HG02938 (cell line): ENCODE measurements at regions not wholly inside any gene's neighbourhood (a gene's known extent, or its start where the extent isn't known, plus 50 kb on each side); places are given as distances from the start of the nearest gene placed in this dataset.

Experiments used
- ATAC-seq: cut with Tn5 transposase; IDR thresholded peaks from one replicate; pipeline ENCODE4 v1.9.1; 2021; ENCODE audit warnings: mild to moderate bottlenecking, moderate library complexity; ENCODE audit not compliant: unreplicated experiment

- no peak for ATAC-seq
These were observed 323.9 kb upstream of the SOX11 start for GRCh38 chr2:5368263-5368662.

GRCh38 chr2:5369510-5369909 is 322.7 kb upstream of the SOX11 start:
- ATAC-seq: no peak

- no peak for ATAC-seq
These were observed 322.0 kb upstream of the SOX11 start for GRCh38 chr2:5370158-5370557.

GRCh38 chr2:5372141-5372540 is 320.0 kb upstream of the SOX11 start:
- no peak for ATAC-seq

- no peak for ATAC-seq
These were observed 319.0 kb upstream of the SOX11 start for GRCh38 chr2:5373200-5373599.

GRCh38 chr2:5374762-5375161 is 317.4 kb upstream of the SOX11 start:
- ATAC-seq: no peak

- ATAC-seq: no peak
These were observed 314.9 kb upstream of the SOX11 start for GRCh38 chr2:5377323-5377722.

- no peak for ATAC-seq
These were observed 312.4 kb upstream of the SOX11 start for GRCh38 chr2:5379811-5380210.

GRCh38 chr2:5385596-5385995 is 306.6 kb upstream of the SOX11 start:
- ATAC-seq: no peak

GRCh38 chr2:5387406-5387805 is 304.8 kb upstream of the SOX11 start:
- ATAC-seq: no peak

- no peak for ATAC-seq
These were observed 302.4 kb upstream of the SOX11 start for GRCh38 chr2:5389740-5390139.

- ATAC-seq: no peak
These were observed 300.8 kb upstream of the SOX11 start for GRCh38 chr2:5391362-5391761.

GRCh38 chr2:5392658-5393057 is 299.5 kb upstream of the SOX11 start:
- ATAC-seq: no peak

- ATAC-seq: no peak
These were observed 298.7 kb upstream of the SOX11 start for GRCh38 chr2:5393474-5393873.

- ATAC-seq: no peak
These were observed 298.0 kb upstream of the SOX11 start for GRCh38 chr2:5394223-5394622.

- no peak for ATAC-seq
These were observed 291.0 kb upstream of the SOX11 start for GRCh38 chr2:5401115-5401657.

- no peak for ATAC-seq
These were observed 288.8 kb upstream of the SOX11 start for GRCh38 chr2:5403392-5403791.

GRCh38 chr2:5409898-5410381 is 282.2 kb upstream of the SOX11 start:
- ATAC-seq: no peak

GRCh38 chr2:5410991-5411700 is 281.0 kb upstream of the SOX11 start:
- no peak for ATAC-seq

GRCh38 chr2:5412001-5412400 is 280.2 kb upstream of the SOX11 start:
- ATAC-seq: no peak

GRCh38 chr2:5433855-5434254 is 258.3 kb upstream of the SOX11 start:
- no peak for ATAC-seq

- ATAC-seq: no peak
These were observed 254.8 kb upstream of the SOX11 start for GRCh38 chr2:5437375-5437774.

- ATAC-seq: no peak
These were observed 252.0 kb upstream of the SOX11 start for GRCh38 chr2:5440174-5440573.
